DOHH2 (cell line): ENCODE measurements at regions not wholly inside any gene's neighbourhood (a gene's known extent, or its start where the extent isn't known, plus 50 kb on each side); places are given as distances from the start of the nearest gene placed in this dataset.

ENCODE experiments used
- EZH2phosphoT487 ChIP-seq: fragments of 200-600 bp; sonication (generic); IDR thresholded peaks from 2 replicates; pipeline ENCODE4 v1.6.1; 2017; ENCODE audit warnings: borderline replicate concordance, mild to moderate bottlenecking, antibody characterized with exemption, low read length, moderate library complexity, mixed read lengths
- TF ChIP-seq, protein P1 (sequence below): fragments of 200-600 bp; sonication (generic); IDR thresholded peaks from one replicate; pipeline ENCODE4 v1.5.1; 2014; ENCODE audit warnings: antibody characterized with exemption, mild to moderate bottlenecking, low read depth, low read length; ENCODE audit not compliant: poor library complexity, severe bottlenecking

DNA sequence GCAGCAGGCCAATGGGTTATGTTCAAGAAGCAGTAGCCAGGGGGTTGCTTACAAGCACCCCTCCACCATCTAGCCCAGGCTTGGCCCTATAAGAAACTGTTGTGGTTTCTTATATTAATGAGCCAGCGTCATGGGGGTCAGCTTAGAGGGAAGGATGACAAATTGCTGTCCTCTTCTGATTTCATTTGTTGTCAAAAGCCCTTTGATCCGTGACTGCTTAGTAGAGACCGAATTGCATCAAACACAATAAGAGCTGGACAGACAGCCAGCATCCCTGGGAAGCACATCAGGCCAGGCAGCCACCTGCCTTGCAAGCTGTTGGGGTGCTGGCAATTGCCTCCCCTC, 206.6 kb upstream of the SETBP1 start:
- TF ChIP-seq, protein P1, sequence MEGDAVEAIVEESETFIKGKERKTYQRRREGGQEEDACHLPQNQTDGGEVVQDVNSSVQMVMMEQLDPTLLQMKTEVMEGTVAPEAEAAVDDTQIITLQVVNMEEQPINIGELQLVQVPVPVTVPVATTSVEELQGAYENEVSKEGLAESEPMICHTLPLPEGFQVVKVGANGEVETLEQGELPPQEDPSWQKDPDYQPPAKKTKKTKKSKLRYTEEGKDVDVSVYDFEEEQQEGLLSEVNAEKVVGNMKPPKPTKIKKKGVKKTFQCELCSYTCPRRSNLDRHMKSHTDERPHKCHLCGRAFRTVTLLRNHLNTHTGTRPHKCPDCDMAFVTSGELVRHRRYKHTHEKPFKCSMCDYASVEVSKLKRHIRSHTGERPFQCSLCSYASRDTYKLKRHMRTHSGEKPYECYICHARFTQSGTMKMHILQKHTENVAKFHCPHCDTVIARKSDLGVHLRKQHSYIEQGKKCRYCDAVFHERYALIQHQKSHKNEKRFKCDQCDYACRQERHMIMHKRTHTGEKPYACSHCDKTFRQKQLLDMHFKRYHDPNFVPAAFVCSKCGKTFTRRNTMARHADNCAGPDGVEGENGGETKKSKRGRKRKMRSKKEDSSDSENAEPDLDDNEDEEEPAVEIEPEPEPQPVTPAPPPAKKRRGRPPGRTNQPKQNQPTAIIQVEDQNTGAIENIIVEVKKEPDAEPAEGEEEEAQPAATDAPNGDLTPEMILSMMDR = no peak
- no peak for TF ChIP-seq EZH2phosphoT487
